Endothelial cell of umbilical vein (primary cell): ENCODE measurements at regions not wholly inside any gene's neighbourhood (a gene's known extent, or its start where the extent isn't known, plus 50 kb on each side); places are given as distances from the start of the nearest gene placed in this dataset.

Source experiments
- BruUV-seq: library from RNA; stranded (reverse); fragments of 400-500 nt; replicated peaks from 2 replicates; lab custom pipeline; 2021; lab: Mats Ljungman, UMichigan
- CTCF ChIA-PET: fragments of 300-600, 350-600 bp; sonication (Branson Sonifier 250); formaldehyde crosslinking; loops from one replicate; lab custom pipeline; 2021; ENCODE audit warnings: antibody characterized with exemption, inconsistent platforms; lab: Charles Lee
- POLR2A ChIA-PET: fragments of 300-600, 350-600 bp; sonication (Branson Sonifier 250); formaldehyde crosslinking; loops from one replicate; lab custom pipeline; 2021; ENCODE audit warnings: antibody characterized with exemption, inconsistent platforms; lab: Charles Lee
- DNase-seq: peaks from one replicate; pipeline ENCODE4 v3.0.0-alpha.2; 2011; ENCODE audit warnings: low read depth, low spot score
- FAIRE-seq: peaks from 2 replicates; lab custom pipeline; 2011; peaks lifted over from hg19 to GRCh38; lab: Jason Lieb, UNC
- H2AFZ ChIP-seq: 2 replicates; pipeline ENCODE4 v1.6.0; 2012; ENCODE audit warnings: low read depth, low read length, control low read depth, inconsistent platforms
- H3K27ac ChIP-seq: 2 replicates; pipeline ENCODE4 v1.5.1; 2011; ENCODE audit warnings: low read depth, mild to moderate bottlenecking, control low read depth, low read length, moderate library complexity; ENCODE audit not compliant: insufficient read depth
- H3K27me3 ChIP-seq, 2 experiments: 2 replicates each; pipeline versions ENCODE4 v1.6.0 to v1.6.1; 2011; ENCODE audit warnings: low read length in 2 of 2, mixed read lengths in 1 of 2; ENCODE audit not compliant: control insufficient read depth in 2 of 2, insufficient read depth in 2 of 2
- H3K36me3 ChIP-seq, 2 experiments: 2 replicates in 1 of 2; 3 replicates in 1 of 2; pipeline ENCODE4 v1.5.1; 2011; ENCODE audit warnings: low read length in 2 of 2, mild to moderate bottlenecking in 1 of 2, moderate library complexity in 1 of 2; ENCODE audit not compliant: control insufficient read depth in 2 of 2, insufficient read depth in 2 of 2; ENCODE audit errors: extremely low read depth in 1 of 2
- H3K4me1 ChIP-seq: 3 replicates; pipeline ENCODE4 v1.5.1; 2011; ENCODE audit warnings: mild to moderate bottlenecking, low read length; ENCODE audit not compliant: control insufficient read depth, insufficient read depth; ENCODE audit errors: extremely low read depth
- H3K4me2 ChIP-seq: 2 replicates; pipeline ENCODE4 v1.6.1; 2011; ENCODE audit warnings: low read length, control low read depth, mixed read lengths; ENCODE audit not compliant: insufficient read depth
- H3K4me3 ChIP-seq, 3 experiments: fragments of 200-600 bp in 1 of 3; sonication (generic), shearing (Covaris generic) in 1 of 3; replicated peaks in 1 of 3; 2 replicates each; pipeline ENCODE4 v1.5.1; 2011 to 2016; ENCODE audit warnings: control low read depth in 3 of 3, low read length in 3 of 3, mild to moderate bottlenecking in 2 of 3, inconsistent platforms in 1 of 3, low read depth in 1 of 3, moderate library complexity in 1 of 3; ENCODE audit not compliant: insufficient read depth in 1 of 3
- H3K79me2 ChIP-seq: 2 replicates; pipeline ENCODE4 v1.6.0; 2012; ENCODE audit warnings: low read length, inconsistent platforms; ENCODE audit not compliant: control insufficient read depth, insufficient read depth
- H3K9ac ChIP-seq: replicated peaks from 2 replicates; pipeline ENCODE3; 2011; ENCODE audit warnings: low read length, control low read depth; ENCODE audit not compliant: insufficient read depth; ENCODE audit errors: extremely low read depth
- H3K9me1 ChIP-seq: replicated peaks from 3 replicates; pipeline ENCODE4 v1.6.0; 2011; ENCODE audit warnings: mild to moderate bottlenecking, low read length; ENCODE audit not compliant: control insufficient read depth, insufficient read depth; ENCODE audit errors: extremely low read depth
- H3K9me3 ChIP-seq: replicated peaks from 2 replicates; pipeline ENCODE4 v1.5.1; 2012; ENCODE audit warnings: low read length, inconsistent platforms; ENCODE audit not compliant: control insufficient read depth, insufficient read depth
- H4K20me1 ChIP-seq: replicated peaks from 2 replicates; pipeline ENCODE3; 2011; ENCODE audit warnings: mild to moderate bottlenecking, low read length; ENCODE audit not compliant: control insufficient read depth, insufficient read depth; ENCODE audit errors: extremely low read depth
- EZH2 ChIP-seq: IDR thresholded peaks from 2 replicates; pipeline ENCODE4 v1.6.1; 2012; ENCODE audit warnings: borderline replicate concordance, low read depth, mild to moderate bottlenecking, moderate library complexity, low read length, inconsistent platforms; ENCODE audit not compliant: severe bottlenecking
- FOS ChIP-seq: IDR thresholded peaks from 2 replicates; pipeline ENCODE4 v1.6.1; 2011; ENCODE audit warnings: mild to moderate bottlenecking, low read length, moderate library complexity, borderline replicate concordance; ENCODE audit not compliant: insufficient read depth
- GATA2 ChIP-seq: IDR thresholded peaks from 2 replicates; pipeline ENCODE4 v1.7.0; 2011; ENCODE audit warnings: low read depth, mild to moderate bottlenecking, moderate library complexity, mixed read lengths, low read length; ENCODE audit not compliant: insufficient read length, insufficient read depth
- JUN ChIP-seq: IDR thresholded peaks from 2 replicates; pipeline ENCODE4 v1.6.1; 2011; ENCODE audit warnings: borderline replicate concordance, low read depth; ENCODE audit not compliant: insufficient read length, insufficient read depth
- MYC ChIP-seq: IDR thresholded peaks from one replicate; pipeline ENCODE4 v1.6.1; 2011; ENCODE audit warnings: mild to moderate bottlenecking, low read depth, low read length
- POLR2A ChIP-seq: IDR thresholded peaks from 2 replicates; pipeline ENCODE4 v1.6.1; 2012; ENCODE audit warnings: low read depth, mild to moderate bottlenecking, control low read depth, low read length
- POLR2AphosphoS5 ChIP-seq: IDR thresholded peaks from 2 replicates; pipeline ENCODE4 v1.6.1; 2012; ENCODE audit warnings: low read depth, mild to moderate bottlenecking, control low read depth, low read length, moderate library complexity; ENCODE audit not compliant: insufficient read depth
- dilution Hi-C: fragments of 300-500 bp; cut with MboI; formaldehyde crosslinking; loops from one replicate; pipeline ENCODE4 v1.15.0; 2019; ENCODE audit warnings: low sequenced_read_pairs; ENCODE audit not compliant: extremely low pct_ligation_motif_present
- intact Hi-C: fragments of 100-400 bp; cut with micrococcal nuclease; formaldehyde crosslinking; loops from one replicate; pipeline ENCODE4 v1.10.0; 2022
- TF ChIP-seq, protein P1 (sequence below): IDR thresholded peaks from 2 replicates; pipeline ENCODE4 v1.6.1; 2011; ENCODE audit not compliant: insufficient read depth, insufficient read length
- TF ChIP-seq, protein P2 (sequence below), 2 donors: IDR thresholded peaks; 1 replicate in 1 of 2; 2 replicates in 1 of 2; pipeline ENCODE4 v1.5.1; 2011; ENCODE audit warnings: low read length in 2 of 2, mild to moderate bottlenecking in 2 of 2, moderate library complexity in 2 of 2, control low read depth in 1 of 2, inconsistent platforms in 1 of 2, low read depth in 1 of 2; ENCODE audit not compliant: insufficient read depth in 1 of 2; ENCODE audit errors: extremely low read depth in 1 of 2

DNA sequence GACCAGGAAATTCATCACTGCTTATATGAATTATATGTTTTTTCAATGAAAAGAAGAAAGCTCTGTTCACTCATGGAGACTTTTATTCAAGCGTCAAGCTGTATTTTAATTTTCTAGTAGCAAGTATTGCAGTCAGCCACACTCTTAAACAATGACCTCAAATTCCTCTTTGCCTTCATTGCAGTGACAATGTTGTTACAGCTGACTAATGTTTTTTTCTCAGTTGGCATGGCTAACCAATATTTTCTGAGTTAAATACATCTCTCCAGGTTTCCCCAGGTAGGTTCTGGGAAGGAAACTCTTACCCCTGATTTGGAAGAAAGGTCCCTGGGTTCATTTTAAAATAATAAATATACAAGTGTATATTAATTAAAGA lies 241.5 kb downstream of the WDR11 start:
- peaks cover 1% of the 10 kb centered on the region for H3K9me3 ChIP-seq
- ChIA-PET CTCF (interaction anchor here (0.5 kb wide), 1 partner anchor 14 kb away, joined by 3 read pairs; no protein-coding TSS in a partner anchor), POLR2A (no interaction called here)
- intact Hi-C loops: no loop called here
- FAIRE-seq (no peak), DNase-seq (no peak)
- no peaks in the 10 kb centered on the region for H3K27me3 ChIP-seq
- H3K27ac ChIP-seq: no peak overlapping the region
- H3K4me3 ChIP-seq: no peak overlapping the region
- H2AFZ ChIP-seq: no peak overlapping the region
- no peak overlapping the region for H3K4me2 ChIP-seq
- TF ChIP-seq, protein P1, sequence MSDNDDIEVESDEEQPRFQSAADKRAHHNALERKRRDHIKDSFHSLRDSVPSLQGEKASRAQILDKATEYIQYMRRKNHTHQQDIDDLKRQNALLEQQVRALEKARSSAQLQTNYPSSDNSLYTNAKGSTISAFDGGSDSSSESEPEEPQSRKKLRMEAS: no peak
- TF ChIP-seq GATA2: no peak
- no peak for TF ChIP-seq POLR2A
- TF ChIP-seq JUN: no peak
- TF ChIP-seq FOS: no peak
- TF ChIP-seq MYC: no peak
- no peak for TF ChIP-seq POLR2AphosphoS5
- no peak for TF ChIP-seq EZH2
- TF ChIP-seq, protein P2, sequence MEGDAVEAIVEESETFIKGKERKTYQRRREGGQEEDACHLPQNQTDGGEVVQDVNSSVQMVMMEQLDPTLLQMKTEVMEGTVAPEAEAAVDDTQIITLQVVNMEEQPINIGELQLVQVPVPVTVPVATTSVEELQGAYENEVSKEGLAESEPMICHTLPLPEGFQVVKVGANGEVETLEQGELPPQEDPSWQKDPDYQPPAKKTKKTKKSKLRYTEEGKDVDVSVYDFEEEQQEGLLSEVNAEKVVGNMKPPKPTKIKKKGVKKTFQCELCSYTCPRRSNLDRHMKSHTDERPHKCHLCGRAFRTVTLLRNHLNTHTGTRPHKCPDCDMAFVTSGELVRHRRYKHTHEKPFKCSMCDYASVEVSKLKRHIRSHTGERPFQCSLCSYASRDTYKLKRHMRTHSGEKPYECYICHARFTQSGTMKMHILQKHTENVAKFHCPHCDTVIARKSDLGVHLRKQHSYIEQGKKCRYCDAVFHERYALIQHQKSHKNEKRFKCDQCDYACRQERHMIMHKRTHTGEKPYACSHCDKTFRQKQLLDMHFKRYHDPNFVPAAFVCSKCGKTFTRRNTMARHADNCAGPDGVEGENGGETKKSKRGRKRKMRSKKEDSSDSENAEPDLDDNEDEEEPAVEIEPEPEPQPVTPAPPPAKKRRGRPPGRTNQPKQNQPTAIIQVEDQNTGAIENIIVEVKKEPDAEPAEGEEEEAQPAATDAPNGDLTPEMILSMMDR (IDR thresholded peaks at IDR 0.05; ENCODE audit: extremely low read depth in 1 of 2, insufficient read depth in 1 of 2, low read depth in 1 of 2, low read length in 2 of 2): no peak
- H3K4me1 ChIP-seq: no peaks in the 10 kb centered on the region
- no peaks in the 10 kb centered on the region for H3K79me2 ChIP-seq
- H3K36me3 ChIP-seq: no peaks in the 10 kb centered on the region
- no TSS peak for BruUV-seq
- dilution Hi-C loops: no loop called here
- no peak overlapping the region for H3K9ac ChIP-seq
- H4K20me1 ChIP-seq: no peaks in the 10 kb centered on the region
- H3K9me1 ChIP-seq: no peaks in the 10 kb centered on the region
